ENCODE measurements at regions not wholly inside any gene's neighbourhood (a gene's known extent, or its start where the extent isn't known, plus 50 kb on each side); places are given as distances from the start of the nearest gene placed in this dataset.

GRCh38 chr15:59828861-59829260 is 139.7 kb upstream of the BNIP2 start:
- TF ChIP-seq CTCF (IDR thresholded peaks at IDR 0.05) (no peak), EZH2 (IDR thresholded peaks at IDR 0.05; ENCODE audit: borderline replicate concordance, insufficient read depth, low read depth, low read length, poor library complexity, severe bottlenecking) (no peak)
